Central memory CD8-positive, alpha-beta T cell (primary cell): ENCODE measurements at regions not wholly inside any gene's neighbourhood (a gene's known extent, or its start where the extent isn't known, plus 50 kb on each side); places are given as distances from the start of the nearest gene placed in this dataset.

Source experiments
- ATAC-seq: fragments of 150-1000 bp; cut with Tn5 transposase; replicated peaks from 2 replicates; pipeline ENCODE4 v1.10.0; 2022; ENCODE audit warnings: mild to moderate bottlenecking, moderate FRiP score, moderate number of reproducible peaks; ENCODE audit not compliant: poor library complexity, severe bottlenecking; ENCODE audit errors: extremely low read depth
- DNase-seq, 2 donors: peaks; one replicate each; pipeline ENCODE4 v3.0.0; 2021; ENCODE audit warnings: low spot score in 2 of 2
- H3K27ac Mint-ChIP-seq: one replicate; pipeline ENCODE4 v1.8.0; 2022; ENCODE audit warnings: low read depth, mild to moderate bottlenecking, moderate library complexity, mixed read lengths
- H3K27me3 Mint-ChIP-seq: one replicate; pipeline ENCODE4 v1.8.0; 2022; ENCODE audit warnings: mixed read lengths
- H3K36me3 Mint-ChIP-seq: one replicate; pipeline ENCODE4 v1.8.0; 2022; ENCODE audit warnings: mild to moderate bottlenecking, moderate library complexity, mixed read lengths; ENCODE audit not compliant: insufficient read depth
- H3K4me1 Mint-ChIP-seq: one replicate; pipeline ENCODE4 v1.8.0; 2022; ENCODE audit warnings: mixed read lengths
- H3K4me3 Mint-ChIP-seq: one replicate; pipeline ENCODE4 v1.8.0; 2022; ENCODE audit warnings: mild to moderate bottlenecking, moderate library complexity, mixed read lengths
- H3K9me3 Mint-ChIP-seq: one replicate; pipeline ENCODE4 v1.8.0; 2022; ENCODE audit warnings: mixed read lengths

DNA sequence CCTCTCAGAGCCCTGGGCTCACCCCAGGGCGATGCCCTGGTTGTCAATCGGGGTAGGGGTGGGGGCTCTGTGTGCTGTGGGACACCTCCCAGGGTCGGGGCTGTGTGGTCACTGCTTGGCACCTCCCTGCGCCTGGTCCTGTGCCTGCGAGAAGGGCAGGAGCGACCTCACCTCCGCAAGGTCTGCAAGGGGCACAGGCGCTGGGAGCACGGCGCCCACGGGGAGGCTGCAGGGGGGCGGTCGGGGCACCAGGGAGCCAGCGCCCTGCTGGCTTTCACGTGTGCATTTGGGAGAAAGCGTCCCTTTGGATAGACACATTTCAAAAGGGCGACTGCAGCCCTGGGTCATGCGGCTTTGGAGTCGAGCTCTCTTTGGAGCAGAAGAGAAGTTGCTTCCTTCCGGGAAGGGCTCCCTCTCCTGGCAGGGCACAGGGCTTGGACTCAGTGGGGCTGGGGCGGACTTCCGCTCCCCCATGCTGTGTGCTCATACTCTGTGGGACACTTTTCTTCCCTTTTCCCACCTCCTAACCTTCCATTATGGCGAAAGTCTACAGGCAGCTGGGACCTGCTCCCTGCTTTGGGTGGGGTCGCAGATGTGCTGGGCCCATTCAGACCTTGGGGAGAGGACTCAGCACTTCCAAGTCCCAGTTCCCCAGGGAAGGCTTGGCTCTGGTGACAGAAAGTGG is 52.9 kb upstream of the SLC28A3 start:
- DNase-seq (no peak), ATAC-seq (no peak)
- no peaks in the 10 kb centered on the region for H3K36me3 Mint-ChIP-seq
- H3K4me1 Mint-ChIP-seq: no peaks in the 10 kb centered on the region
- peaks cover 36% of the 10 kb centered on the region for H3K27me3 Mint-ChIP-seq
- H3K4me3 Mint-ChIP-seq: no peak overlapping the region
- H3K27ac Mint-ChIP-seq: no peak overlapping the region
- no peaks in the 10 kb centered on the region for H3K9me3 Mint-ChIP-seq

DNA sequence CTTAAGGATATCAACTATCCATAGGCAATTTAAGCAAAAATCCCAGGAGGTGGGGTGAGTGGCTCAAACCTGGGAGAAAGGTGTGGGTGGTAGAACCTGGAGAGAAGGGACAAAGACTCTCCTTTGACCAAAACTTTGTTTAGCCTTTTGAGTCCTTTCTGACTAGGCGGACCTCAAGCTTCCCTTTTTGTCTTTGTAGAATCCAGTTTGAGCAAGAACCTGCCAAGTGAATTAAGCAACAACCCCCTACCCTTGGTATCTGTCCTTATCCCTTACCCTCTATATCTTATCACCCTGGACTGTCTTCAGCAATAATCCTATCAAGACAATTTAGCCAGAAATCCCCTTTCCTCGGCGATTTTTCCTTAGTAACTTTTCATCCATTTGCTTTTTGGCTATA is 53.5 kb upstream of the SLC28A3 start:
- Mint-ChIP-seq H3K4me1 (no peaks in the 10 kb centered on the region), H3K27ac (no peak overlapping the region), H3K4me3 (no peak overlapping the region), H3K36me3 (no peaks in the 10 kb centered on the region), H3K27me3 (peaks cover 36% of the 10 kb centered on the region), H3K9me3 (no peaks in the 10 kb centered on the region)
- ATAC-seq: no peak
- DNase-seq: no peak

DNA sequence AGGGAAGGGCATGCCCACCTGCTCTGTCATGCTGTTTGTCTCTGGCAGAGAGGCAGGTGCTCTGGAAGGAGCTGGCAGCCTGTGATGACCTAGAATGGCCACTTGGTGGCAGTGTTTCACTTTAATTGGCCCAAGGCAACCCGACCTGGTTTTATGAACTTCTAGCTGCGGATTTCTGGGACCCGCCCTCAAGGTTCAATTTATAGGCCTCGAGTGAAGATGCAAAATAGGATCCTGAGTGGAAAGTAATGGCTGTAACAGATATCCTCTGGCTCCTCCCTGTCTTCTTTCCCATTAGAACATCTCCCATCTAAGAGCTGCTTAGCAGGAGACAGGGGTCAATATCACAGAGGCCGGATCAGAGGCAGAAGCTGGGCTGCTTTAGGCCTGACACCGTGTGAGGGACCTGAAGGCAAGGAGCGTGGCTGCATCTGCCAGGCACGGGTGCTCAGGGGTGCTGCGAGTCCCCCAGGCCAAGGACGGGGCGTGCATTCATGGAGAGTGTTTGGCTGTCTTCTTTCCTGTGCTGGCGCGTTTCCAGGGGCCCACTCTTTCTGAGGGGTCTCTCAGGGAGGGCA is 56.7 kb upstream of the SLC28A3 start:
- ATAC-seq: no peak
- H3K27me3 Mint-ChIP-seq: peaks cover 15% of the 10 kb centered on the region

DNA sequence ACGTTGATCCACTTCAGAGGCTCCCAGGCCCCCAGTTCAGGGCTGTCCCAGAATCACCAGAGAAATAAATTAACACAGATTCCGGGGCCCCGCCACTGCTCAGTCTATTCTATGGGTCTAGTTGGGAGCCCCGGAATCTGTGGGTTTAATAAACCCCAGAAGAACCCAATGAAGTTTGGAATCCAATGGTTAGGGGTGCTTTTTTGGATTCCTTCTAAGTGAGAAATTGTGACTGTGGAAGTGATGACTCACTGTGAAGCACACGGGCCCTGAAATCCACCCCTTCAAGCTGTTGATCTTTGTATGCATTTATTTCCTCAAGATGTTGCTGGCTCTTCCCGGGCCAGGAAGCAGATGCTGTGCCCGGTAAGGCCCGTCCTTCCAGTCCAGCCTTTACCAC is 57.3 kb upstream of the SLC28A3 start:
- H3K4me3 Mint-ChIP-seq: no peak overlapping the region
- H3K36me3 Mint-ChIP-seq: peaks cover 2% of the 10 kb centered on the region
- H3K27me3 Mint-ChIP-seq: peaks cover 10% of the 10 kb centered on the region
- no peaks in the 10 kb centered on the region for H3K4me1 Mint-ChIP-seq
- ATAC-seq: no peak
- no peaks in the 10 kb centered on the region for H3K9me3 Mint-ChIP-seq
- no peak overlapping the region for H3K27ac Mint-ChIP-seq
- no peak for DNase-seq

More for the DNA sequence above, 56.7 kb upstream of the SLC28A3 start:
- Mint-ChIP-seq H3K4me1 (no peaks in the 10 kb centered on the region), H3K9me3 (no peaks in the 10 kb centered on the region), H3K4me3 (no peak overlapping the region), H3K36me3 (peaks cover 2% of the 10 kb centered on the region), H3K27ac (no peak overlapping the region)
- peak; percentile 37 to 41 for DNase-seq

DNA sequence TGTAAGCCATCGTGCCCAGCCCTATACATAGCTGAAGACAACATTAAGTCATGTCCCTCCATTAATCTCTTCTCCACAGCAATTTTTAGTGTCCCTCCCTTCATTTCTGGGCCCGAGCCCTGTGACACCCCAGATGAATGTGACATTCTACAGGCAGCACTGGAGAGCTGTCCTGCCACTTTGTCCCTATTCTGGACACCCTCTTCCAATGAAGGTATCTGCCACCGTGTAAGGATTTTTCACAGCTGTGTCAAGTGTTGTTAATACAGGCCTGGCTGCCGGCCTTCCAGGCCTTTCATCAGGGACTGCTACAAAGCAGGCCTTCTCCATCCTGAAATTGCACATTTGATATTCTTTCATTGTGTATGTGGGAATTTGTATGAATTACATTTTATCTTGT is 62.0 kb upstream of the SLC28A3 start:
- Mint-ChIP-seq H3K4me3 (no peak overlapping the region), H3K27me3 (no peaks in the 10 kb centered on the region), H3K36me3 (peaks cover 2% of the 10 kb centered on the region), H3K9me3 (no peaks in the 10 kb centered on the region), H3K27ac (no peak overlapping the region), H3K4me1 (no peaks in the 10 kb centered on the region)
- DNase-seq (no peak), ATAC-seq (no peak)

DNA sequence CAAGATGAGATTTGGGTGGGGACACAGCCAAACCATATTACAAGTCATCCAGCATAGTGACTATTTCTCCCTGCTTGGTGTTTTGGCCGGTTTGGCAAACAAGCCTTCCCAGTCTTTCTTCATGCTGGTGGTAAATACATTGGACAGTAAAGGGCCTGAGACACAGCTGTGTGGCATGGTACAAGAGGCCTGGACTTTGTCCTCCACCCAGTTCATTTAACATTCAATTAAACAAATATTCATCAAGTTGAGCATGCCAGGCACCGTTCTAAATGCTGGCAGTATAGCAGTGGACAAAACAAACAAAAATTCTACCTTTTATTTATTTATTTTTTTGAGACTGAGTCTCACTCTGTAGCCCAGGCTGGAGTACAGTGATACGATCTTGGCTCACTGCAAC is 62.7 kb upstream of the SLC28A3 start:
- H3K4me3 Mint-ChIP-seq: no peak overlapping the region
- no peak for DNase-seq
- no peak overlapping the region for H3K27ac Mint-ChIP-seq
- H3K9me3 Mint-ChIP-seq: no peaks in the 10 kb centered on the region
- no peak for ATAC-seq
- no peaks in the 10 kb centered on the region for H3K27me3 Mint-ChIP-seq
- H3K4me1 Mint-ChIP-seq: no peaks in the 10 kb centered on the region
- peaks cover 2% of the 10 kb centered on the region for H3K36me3 Mint-ChIP-seq

DNA sequence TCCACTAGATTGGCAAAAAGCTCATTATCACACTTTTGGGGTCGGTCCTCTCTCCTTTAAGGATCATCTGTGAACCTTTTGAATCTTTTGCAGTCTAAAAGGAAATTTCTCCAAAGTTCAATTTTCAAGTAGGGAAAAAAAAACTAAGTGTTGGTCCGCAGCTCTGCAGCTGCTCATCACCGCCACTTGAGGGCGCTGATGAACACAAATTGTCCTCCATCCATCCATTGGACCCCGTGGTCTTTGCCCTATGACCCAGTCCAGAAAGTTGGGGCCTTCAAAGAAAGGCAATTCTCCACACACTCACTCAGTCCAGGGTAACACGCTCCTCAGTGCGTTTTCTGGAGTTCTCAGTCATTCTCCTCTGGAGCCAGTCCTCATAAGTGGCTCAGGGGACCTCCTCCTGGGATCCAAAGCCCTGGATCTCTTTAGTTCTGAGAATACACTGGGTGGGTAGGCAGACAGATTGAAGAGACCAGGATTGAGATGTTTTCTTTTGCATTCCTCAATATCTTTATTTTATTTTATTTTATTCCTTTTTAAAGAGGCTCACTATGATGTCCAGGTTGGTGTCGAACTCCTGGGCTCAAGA is 63.6 kb upstream of the SLC28A3 start:
- H3K4me3 Mint-ChIP-seq: no peak overlapping the region
- no peak overlapping the region for H3K27ac Mint-ChIP-seq
- DNase-seq: no peak
- peaks cover 2% of the 10 kb centered on the region for H3K36me3 Mint-ChIP-seq
- no peak for ATAC-seq
- no peaks in the 10 kb centered on the region for H3K4me1 Mint-ChIP-seq
- no peaks in the 10 kb centered on the region for H3K9me3 Mint-ChIP-seq
- no peaks in the 10 kb centered on the region for H3K27me3 Mint-ChIP-seq

DNA sequence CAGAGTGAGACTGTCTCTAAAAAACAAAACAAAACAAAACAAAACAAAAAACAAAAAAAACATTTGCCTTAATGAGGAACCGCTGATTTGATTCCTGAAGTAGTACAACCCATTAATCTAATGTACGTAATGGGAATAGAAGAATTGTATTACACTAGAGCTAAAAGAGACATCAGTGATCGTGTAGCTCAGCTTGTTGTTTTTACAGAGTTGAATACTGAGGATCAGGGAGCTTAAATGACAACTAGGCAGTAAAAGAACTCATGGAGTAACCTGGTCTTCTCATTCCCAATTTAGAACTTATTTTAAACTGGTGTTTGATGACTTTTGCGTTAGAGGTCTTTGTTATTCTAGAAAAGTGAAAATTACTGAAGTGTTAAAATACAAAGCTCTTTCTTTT is 65.1 kb upstream of the SLC28A3 start:
- no peaks in the 10 kb centered on the region for H3K36me3 Mint-ChIP-seq
- DNase-seq (no peak), ATAC-seq (no peak)
- H3K9me3 Mint-ChIP-seq: no peaks in the 10 kb centered on the region
- no peaks in the 10 kb centered on the region for H3K27me3 Mint-ChIP-seq
- no peak overlapping the region for H3K27ac Mint-ChIP-seq
- no peaks in the 10 kb centered on the region for H3K4me1 Mint-ChIP-seq
- H3K4me3 Mint-ChIP-seq: no peak overlapping the region

DNA sequence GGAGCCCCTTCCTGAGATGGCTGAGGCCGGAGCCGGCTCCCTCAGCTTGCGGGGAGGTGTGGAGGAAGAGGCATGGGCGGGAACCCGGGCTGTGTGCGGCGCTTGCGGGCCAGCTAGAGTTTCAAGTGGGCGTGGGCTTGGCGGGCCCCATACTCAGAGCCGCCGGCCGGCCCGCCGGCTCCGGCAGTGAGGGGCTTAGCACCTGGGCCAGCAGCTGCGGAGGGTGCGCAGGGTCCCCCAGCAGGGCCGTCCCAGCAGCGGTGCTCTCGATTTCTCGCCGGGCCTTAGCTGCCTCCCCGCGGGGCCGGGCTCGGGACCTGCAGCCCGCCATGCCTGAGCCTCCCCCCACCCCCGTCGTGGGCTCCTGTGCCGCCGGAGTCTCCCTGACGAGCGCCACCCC is 67.9 kb upstream of the SLC28A3 start:
- Mint-ChIP-seq H3K9me3 (no peaks in the 10 kb centered on the region), H3K4me1 (no peaks in the 10 kb centered on the region), H3K36me3 (no peaks in the 10 kb centered on the region), H3K27ac (no peak overlapping the region), H3K4me3 (no peak overlapping the region), H3K27me3 (no peaks in the 10 kb centered on the region)
- DNase-seq: no peak
- no peak for ATAC-seq

DNA sequence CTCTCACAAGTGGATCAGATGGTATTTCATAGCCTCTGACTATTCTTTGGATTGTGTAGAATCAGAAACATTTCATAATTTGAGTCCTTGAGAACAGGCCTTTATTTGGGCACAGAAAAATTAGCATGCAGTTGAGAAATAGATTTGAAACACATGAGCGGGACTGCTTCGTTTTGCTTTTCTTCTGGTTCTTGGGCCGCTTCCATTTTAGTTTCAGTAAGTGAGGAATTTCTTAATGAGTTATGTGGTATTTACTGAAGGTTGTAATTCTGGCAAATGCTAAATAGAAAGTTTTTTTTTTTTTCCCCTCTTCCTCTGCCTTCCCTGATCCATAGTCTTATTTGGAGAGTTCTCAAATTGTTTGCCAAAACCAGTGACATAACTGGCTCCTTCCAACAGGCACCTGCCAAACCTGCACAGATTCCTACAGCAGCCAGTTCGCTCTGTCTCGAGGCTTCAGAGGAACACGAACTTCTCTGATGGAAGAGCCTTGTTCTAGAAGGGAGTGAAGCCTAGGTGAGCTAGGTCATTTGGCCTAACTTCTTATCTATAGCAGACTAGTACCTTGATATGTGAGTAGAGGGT is 71.2 kb upstream of the SLC28A3 start:
- Mint-ChIP-seq H3K9me3 (no peaks in the 10 kb centered on the region), H3K4me1 (no peaks in the 10 kb centered on the region), H3K27ac (no peak overlapping the region), H3K36me3 (no peaks in the 10 kb centered on the region), H3K27me3 (no peaks in the 10 kb centered on the region), H3K4me3 (no peak overlapping the region)
- ATAC-seq (no peak), DNase-seq (no peak)

DNA sequence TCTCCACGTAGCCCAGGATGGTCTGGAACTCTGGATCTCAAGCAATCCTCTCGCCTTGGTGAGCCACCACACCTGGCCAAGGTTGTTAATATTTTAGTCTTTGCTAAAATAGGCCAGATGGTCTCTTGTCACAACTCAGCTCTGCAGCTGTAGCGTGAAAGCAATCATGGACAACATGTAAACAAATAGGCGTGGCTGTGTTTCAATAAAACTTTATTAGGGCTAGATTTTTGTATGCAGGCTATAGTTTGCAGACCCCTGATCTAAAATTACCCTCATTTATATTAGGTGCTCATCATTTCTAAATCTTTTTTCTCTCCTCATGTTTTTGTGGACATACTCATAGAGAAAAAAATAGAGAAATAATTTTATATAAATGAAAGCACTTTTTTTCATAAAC is 72.1 kb upstream of the SLC28A3 start:
- Mint-ChIP-seq H3K27me3 (peaks cover 8% of the 10 kb centered on the region), H3K36me3 (no peaks in the 10 kb centered on the region), H3K4me3 (no peak overlapping the region), H3K9me3 (no peaks in the 10 kb centered on the region), H3K27ac (no peak overlapping the region), H3K4me1 (no peaks in the 10 kb centered on the region)
- DNase-seq (no peak), ATAC-seq (no peak)

DNA sequence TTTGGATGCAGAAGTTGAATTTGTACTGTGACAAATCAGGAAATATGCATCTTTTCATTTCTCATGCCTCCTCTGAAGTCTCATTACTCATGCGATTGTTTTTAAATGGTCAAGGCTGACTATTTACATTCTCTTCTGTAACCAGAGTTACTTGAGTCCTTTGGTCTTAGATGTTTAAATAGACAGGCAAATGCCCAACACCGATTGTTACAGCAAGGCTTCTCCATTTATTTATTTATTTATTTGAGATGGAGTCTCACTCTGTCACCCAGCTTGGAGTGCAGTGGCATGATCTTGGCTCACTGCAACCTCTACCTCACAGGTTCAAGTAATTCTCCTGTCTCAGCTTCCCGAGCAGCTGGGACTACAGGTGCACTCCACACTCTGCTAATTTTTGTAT is 72.7 kb upstream of the SLC28A3 start:
- no peak for DNase-seq
- Mint-ChIP-seq H3K4me1 (no peaks in the 10 kb centered on the region), H3K36me3 (no peaks in the 10 kb centered on the region), H3K27me3 (peaks cover 14% of the 10 kb centered on the region), H3K27ac (no peak overlapping the region), H3K4me3 (no peak overlapping the region), H3K9me3 (no peaks in the 10 kb centered on the region)
- ATAC-seq: no peak

DNA sequence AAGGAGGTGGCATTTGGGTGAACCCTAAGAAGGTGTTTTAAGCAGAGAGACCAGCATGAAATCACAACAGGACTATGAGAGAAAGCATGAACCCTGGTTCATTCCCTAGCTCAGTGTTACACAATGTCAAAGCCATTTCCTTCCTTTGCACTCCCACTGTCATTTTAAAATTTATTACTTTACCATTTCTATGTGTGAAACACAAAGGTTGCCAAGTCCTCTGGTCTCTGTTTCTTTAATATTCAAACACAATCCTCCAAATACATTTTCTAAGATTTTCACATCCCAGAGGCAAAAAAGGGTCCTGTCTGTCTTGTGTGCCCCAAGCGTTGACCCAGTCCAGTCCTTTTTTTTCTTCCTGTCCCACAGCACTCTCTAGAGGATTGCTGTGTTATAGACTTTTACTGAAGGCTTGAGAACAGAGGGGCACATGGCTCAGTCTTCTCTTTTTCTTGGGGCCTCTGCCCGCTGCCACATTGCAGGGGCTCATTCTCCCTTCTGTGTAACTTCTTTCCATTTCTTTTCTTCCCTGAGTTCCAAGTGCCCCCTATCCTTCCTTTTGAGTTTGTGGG is 78.6 kb upstream of the SLC28A3 start:
- Mint-ChIP-seq H3K36me3 (no peaks in the 10 kb centered on the region), H3K27ac (no peak overlapping the region), H3K9me3 (peaks cover 5% of the 10 kb centered on the region), H3K4me3 (no peak overlapping the region), H3K27me3 (peaks cover 44% of the 10 kb centered on the region), H3K4me1 (no peaks in the 10 kb centered on the region)
- no peak for ATAC-seq
- DNase-seq: no peak
